Liver (tissue), 7 donors: ENCODE measurements at regions not wholly inside any gene's neighbourhood (a gene's known extent, or its start where the extent isn't known, plus 50 kb on each side); places are given as distances from the start of the nearest gene placed in this dataset.

Source experiments
- DNase-seq: peaks from one replicate; pipeline ENCODE4 v3.0.0-alpha.2; 2017; ENCODE audit warnings: low spot score
- H3K27ac ChIP-seq, 2 donors: one replicate each; pipeline ENCODE4 v1.7.0; 2013; ENCODE audit warnings: inconsistent platforms in 2 of 2, low read length in 2 of 2, control low read depth in 1 of 2, low read depth in 1 of 2, mild to moderate bottlenecking in 1 of 2
- H3K27me3 ChIP-seq, 4 donors: one replicate each; pipeline versions ENCODE4 v1.6.1 to v1.7.0; 2013; ENCODE audit warnings: low read length in 3 of 4, inconsistent platforms in 1 of 4, mild to moderate bottlenecking in 1 of 4, moderate library complexity in 1 of 4; ENCODE audit not compliant: control insufficient read depth in 4 of 4, insufficient read depth in 4 of 4
- H3K36me3 ChIP-seq, 4 donors: one replicate each; pipeline versions ENCODE4 v1.6.1 to v1.7.0; 2013; ENCODE audit warnings: low read length in 3 of 4, mild to moderate bottlenecking in 3 of 4, low read depth in 1 of 4, moderate library complexity in 1 of 4; ENCODE audit not compliant: control insufficient read depth in 4 of 4, insufficient read depth in 3 of 4
- H3K4me1 ChIP-seq, 4 donors: one replicate each; pipeline versions ENCODE4 v1.6.1 to v1.7.0; 2013; ENCODE audit warnings: low read length in 3 of 4, mild to moderate bottlenecking in 3 of 4, moderate library complexity in 1 of 4; ENCODE audit not compliant: control insufficient read depth in 4 of 4, insufficient read depth in 4 of 4
- H3K4me3 ChIP-seq, 3 donors: one replicate each; pipeline versions ENCODE4 v1.6.1 to v1.7.0; 2013; ENCODE audit warnings: low read length in 3 of 3, control low read depth in 1 of 3, low read depth in 1 of 3, mild to moderate bottlenecking in 1 of 3
- H3K9ac ChIP-seq, 2 donors: one replicate each; pipeline ENCODE4 v1.7.0; 2013; ENCODE audit warnings: low read length in 2 of 2, mild to moderate bottlenecking in 2 of 2, moderate library complexity in 2 of 2, control low read depth in 1 of 2, low read depth in 1 of 2
- H3K9me3 ChIP-seq, 4 donors: one replicate each; pipeline versions ENCODE4 v1.6.1 to v1.7.0; 2013; ENCODE audit warnings: low read length in 3 of 4; ENCODE audit not compliant: control insufficient read depth in 4 of 4
- FOXA1 ChIP-seq: IDR thresholded peaks from 2 replicates; pipeline ENCODE4 v1.6.1; 2016; ENCODE audit warnings: antibody characterized with exemption
- FOXA2 ChIP-seq: IDR thresholded peaks from 2 replicates; pipeline ENCODE4 v1.6.1; 2016; ENCODE audit warnings: antibody characterized with exemption
- GABPA ChIP-seq, 2 donors: IDR thresholded peaks in 1 of 2; conservative IDR thresholded peaks in 1 of 2; 2 replicates each; pipeline ENCODE4 v1.6.1; 2016; ENCODE audit warnings: antibody characterized with exemption in 2 of 2, mild to moderate bottlenecking in 1 of 2, moderate library complexity in 1 of 2
- HNF4A ChIP-seq, 2 donors: conservative IDR thresholded peaks; 2 replicates each; pipeline ENCODE4 v1.6.1; 2016; ENCODE audit warnings: antibody characterized with exemption in 2 of 2, mild to moderate bottlenecking in 2 of 2
- HNF4G ChIP-seq: IDR thresholded peaks from 2 replicates; pipeline ENCODE4 v1.6.1; 2016; ENCODE audit warnings: antibody characterized with exemption
- NR2F2 ChIP-seq: IDR thresholded peaks from 2 replicates; pipeline ENCODE4 v1.6.1; 2016; ENCODE audit warnings: antibody characterized with exemption
- RAD21 ChIP-seq, 2 donors: IDR thresholded peaks; 2 replicates each; pipeline ENCODE4 v1.6.1; 2016; ENCODE audit warnings: antibody characterized with exemption in 2 of 2, mild to moderate bottlenecking in 2 of 2
- REST ChIP-seq: IDR thresholded peaks from 2 replicates; pipeline ENCODE4 v1.6.1; 2016; ENCODE audit warnings: antibody characterized with exemption, mild to moderate bottlenecking
- RXRA ChIP-seq, 2 donors: IDR thresholded peaks; 2 replicates each; pipeline ENCODE4 v1.6.1; 2017 to 2018; ENCODE audit warnings: antibody characterized with exemption in 2 of 2, mild to moderate bottlenecking in 1 of 2
- SP1 ChIP-seq: IDR thresholded peaks from 2 replicates; pipeline ENCODE4 v1.6.1; 2018; ENCODE audit warnings: antibody characterized with exemption, mild to moderate bottlenecking
- TAF1 ChIP-seq: conservative IDR thresholded peaks from 2 replicates; pipeline ENCODE4 v1.6.1; 2016; ENCODE audit warnings: antibody characterized with exemption, mild to moderate bottlenecking
- YY1 ChIP-seq: IDR thresholded peaks from 2 replicates; pipeline ENCODE4 v1.6.1; 2016; ENCODE audit warnings: antibody characterized with exemption, mild to moderate bottlenecking
- WGBS: extraction: QIAGEN DNeasy Blood & Tissue Kit; methylation state at CpG from one replicate; pipeline ENCODE4 v1.1.7; 2013; 5-methylcytosine and 5-hydroxymethylcytosine counted together
- TF ChIP-seq, protein P1 (sequence below): IDR thresholded peaks from 2 replicates; pipeline ENCODE4 v1.6.1; 2016; ENCODE audit warnings: antibody characterized with exemption
- TF ChIP-seq, protein P2 (sequence below): IDR thresholded peaks from 2 replicates; pipeline ENCODE4 v1.6.1; 2016; ENCODE audit warnings: antibody characterized with exemption
- donor health status: healthy.
- donor health status: healthy.
- donor health status: healthy.
- donor health status: healthy.

DNA sequence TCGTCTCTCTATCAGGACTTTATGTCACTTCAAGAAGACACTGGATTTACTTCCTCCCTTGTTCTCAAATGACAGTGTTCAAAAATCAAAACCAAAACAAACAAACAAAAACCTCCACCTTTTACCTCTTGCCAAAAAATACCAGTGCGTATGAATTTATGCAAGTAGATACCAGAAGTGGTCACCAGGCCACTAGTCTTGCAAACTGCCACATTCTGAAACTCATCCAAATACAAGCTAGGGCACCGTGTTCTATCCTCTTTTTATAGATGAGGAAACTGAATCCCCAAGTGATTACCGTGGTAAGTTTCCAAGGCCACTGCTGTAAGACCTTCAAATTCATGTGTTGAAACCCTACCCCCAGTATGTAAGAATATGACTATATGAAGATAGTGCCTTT lies 343.9 kb upstream of the KITLG start:
- H3K4me3 ChIP-seq = no peak overlapping the region
- no peak overlapping the region for H3K9ac ChIP-seq
- no peak for DNase-seq
- H3K9me3 ChIP-seq = no peaks in the 10 kb centered on the region
- no peaks in the 10 kb centered on the region for H3K4me1 ChIP-seq
- no peak overlapping the region for H3K27ac ChIP-seq
- no peaks in the 10 kb centered on the region for H3K27me3 ChIP-seq
- no peak for TF ChIP-seq NR2F2
- no peak for TF ChIP-seq SP1
- whole genome bisulfite sequencing = 88% methylated on average over 4 of the region's 4 CpGs
- no peaks in the 10 kb centered on the region for H3K36me3 ChIP-seq

GRCh38 chr12:88923631-88924030 lies 343.4 kb upstream of the KITLG start:
- no peaks in the 10 kb centered on the region for H3K9me3 ChIP-seq
- no peaks in the 10 kb centered on the region for H3K4me1 ChIP-seq
- TF ChIP-seq HNF4G (no peak), RAD21 (IDR thresholded peaks at IDR 0.05) (no peak), REST (no peak), RXRA (IDR thresholded peaks at IDR 0.05) (no peak), GABPA (IDR thresholded peaks at IDR 0.05 in 1 of 2, conservative IDR thresholded peaks at IDR 0.05 in 1 of 2) (no peak), YY1 (no peak), FOXA2 (no peak), NR2F2 (no peak), HNF4A (conservative IDR thresholded peaks at IDR 0.05) (no peak)
- TF ChIP-seq, protein P1, sequence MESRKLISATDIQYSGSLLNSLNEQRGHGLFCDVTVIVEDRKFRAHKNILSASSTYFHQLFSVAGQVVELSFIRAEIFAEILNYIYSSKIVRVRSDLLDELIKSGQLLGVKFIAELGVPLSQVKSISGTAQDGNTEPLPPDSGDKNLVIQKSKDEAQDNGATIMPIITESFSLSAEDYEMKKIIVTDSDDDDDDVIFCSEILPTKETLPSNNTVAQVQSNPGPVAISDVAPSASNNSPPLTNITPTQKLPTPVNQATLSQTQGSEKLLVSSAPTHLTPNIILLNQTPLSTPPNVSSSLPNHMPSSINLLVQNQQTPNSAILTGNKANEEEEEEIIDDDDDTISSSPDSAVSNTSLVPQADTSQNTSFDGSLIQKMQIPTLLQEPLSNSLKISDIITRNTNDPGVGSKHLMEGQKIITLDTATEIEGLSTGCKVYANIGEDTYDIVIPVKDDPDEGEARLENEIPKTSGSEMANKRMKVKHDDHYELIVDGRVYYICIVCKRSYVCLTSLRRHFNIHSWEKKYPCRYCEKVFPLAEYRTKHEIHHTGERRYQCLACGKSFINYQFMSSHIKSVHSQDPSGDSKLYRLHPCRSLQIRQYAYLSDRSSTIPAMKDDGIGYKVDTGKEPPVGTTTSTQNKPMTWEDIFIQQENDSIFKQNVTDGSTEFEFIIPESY = no peak
- no peaks in the 10 kb centered on the region for H3K36me3 ChIP-seq
- H3K27me3 ChIP-seq = no peaks in the 10 kb centered on the region
- no peak for DNase-seq
- no peak overlapping the region for H3K9ac ChIP-seq
- no peak overlapping the region for H3K27ac ChIP-seq
- whole genome bisulfite sequencing = 90% methylated on average over 3 of the region's 3 CpGs
- H3K4me3 ChIP-seq = no peak overlapping the region

GRCh38 chr12:88922816-88923215 lies 342.5 kb upstream of the KITLG start:
- WGBS = 81% methylated on average over 1 of the region's 1 CpG
- Histone ChIP-seq H3K4me3 (no peak overlapping the region), H3K27ac (no peak overlapping the region), H3K9ac (no peak overlapping the region), H3K9me3 (no peaks in the 10 kb centered on the region), H3K27me3 (no peaks in the 10 kb centered on the region), H3K4me1 (no peaks in the 10 kb centered on the region), H3K36me3 (no peaks in the 10 kb centered on the region)
- DNase-seq = no peak
- TF ChIP-seq HNF4G (no peak), HNF4A (conservative IDR thresholded peaks at IDR 0.05) (no peak), FOXA2 (no peak), FOXA1 (no peak), TAF1 (no peak), RXRA (IDR thresholded peaks at IDR 0.05) (no peak)
- TF ChIP-seq, protein P2, sequence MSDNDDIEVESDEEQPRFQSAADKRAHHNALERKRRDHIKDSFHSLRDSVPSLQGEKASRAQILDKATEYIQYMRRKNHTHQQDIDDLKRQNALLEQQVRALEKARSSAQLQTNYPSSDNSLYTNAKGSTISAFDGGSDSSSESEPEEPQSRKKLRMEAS = no peak
- TF ChIP-seq, protein P1 = no peak
